Peyer's patch (tissue), 4 donors: ENCODE measurements at regions not wholly inside any gene's neighbourhood (a gene's known extent, or its start where the extent isn't known, plus 50 kb on each side); places are given as distances from the start of the nearest gene placed in this dataset.

Experiments
- CTCF ChIP-seq, 6 experiments: fragments of 450-650 bp in 4 of 6; fragments of 200-600 bp in 2 of 6; sonication (generic) in 1 of 6; IDR thresholded peaks; one replicate each; pipeline ENCODE4 v1.5.1; 2017 to 2019; ENCODE audit warnings: antibody characterized with exemption in 6 of 6, mild to moderate bottlenecking in 3 of 6, moderate library complexity in 1 of 6
- POLR2A ChIP-seq, 2 donors: fragments of 450-650 bp; IDR thresholded peaks; one replicate each; pipeline ENCODE4 v1.5.1; 2017; ENCODE audit warnings: antibody characterized with exemption in 2 of 2, mild to moderate bottlenecking in 2 of 2, moderate library complexity in 2 of 2

- TF ChIP-seq CTCF (IDR thresholded peaks at IDR 0.05) (no peak), POLR2A (IDR thresholded peaks at IDR 0.05) (no peak)
Observed at GRCh38 chr14:51546099-51546498, 105.6 kb upstream of the FRMD6 start.
